GM11168 (cell line): ENCODE measurements at regions not wholly inside any gene's neighbourhood (a gene's known extent, or its start where the extent isn't known, plus 50 kb on each side); places are given as distances from the start of the nearest gene placed in this dataset.
"Not testable (repeated sequence)": the region's sequence is repeated elsewhere in the genome, so short reads cannot be mapped to it uniquely, and the experiment has no call there.

Experiments
- in situ Hi-C: fragments of 300-500 bp; cut with MboI; formaldehyde crosslinking; loops from one replicate; pipeline ENCODE4 v1.12.0; 2022; ENCODE audit warnings: low sequenced_read_pairs; ENCODE audit not compliant: unreplicated experiment

- in situ Hi-C loops, result no loop called here
These were observed 349.0 kb downstream of the TXNL1 start for GRCh38 chr18:56289381-56289780.

GRCh38 chr18:56286775-56287325 is 351.5 kb downstream of the TXNL1 start:
- in situ Hi-C loops, result no loop called here

GRCh38 chr18:56285387-56286065 is 352.9 kb downstream of the TXNL1 start:
- in situ Hi-C loops, result no loop called here

GRCh38 chr18:56284319-56284718 is 354.1 kb downstream of the TXNL1 start:
- in situ Hi-C loops, result no loop called here

GRCh38 chr18:56283316-56283715 is 355.1 kb downstream of the TXNL1 start:
- in situ Hi-C loops, result no loop called here

GRCh38 chr18:56282234-56283104 is 355.9 kb downstream of the TXNL1 start:
- in situ Hi-C loops, result no loop called here

GRCh38 chr18:56279816-56280215 is 358.6 kb downstream of the TXNL1 start:
- in situ Hi-C loops, result not testable (repeated sequence)

- in situ Hi-C loops, result no loop called here
These were observed 359.9 kb downstream of the TXNL1 start for GRCh38 chr18:56278421-56279003.

- in situ Hi-C loops, result no loop called here
These were observed 361.9 kb downstream of the TXNL1 start for GRCh38 chr18:56276466-56276865.

GRCh38 chr18:56273541-56274219 is 364.7 kb downstream of the TXNL1 start:
- in situ Hi-C loops, result no loop called here

- in situ Hi-C loops, result no loop called here
These were observed 367.6 kb downstream of the TXNL1 start for GRCh38 chr18:56270671-56271250.

GRCh38 chr18:56269958-56270357 is 368.4 kb downstream of the TXNL1 start:
- in situ Hi-C loops, result no loop called here

GRCh38 chr18:56268952-56269351 is 369.4 kb downstream of the TXNL1 start:
- in situ Hi-C loops, result no loop called here

- in situ Hi-C loops, result no loop called here
These were observed 371.1 kb downstream of the TXNL1 start for GRCh38 chr18:56267334-56267733.

GRCh38 chr18:56258178-56258577 is 380.2 kb downstream of the TXNL1 start:
- in situ Hi-C loops, result no loop called here

- in situ Hi-C loops, result no loop called here
These were observed 381.2 kb downstream of the TXNL1 start for GRCh38 chr18:56257205-56257604.

GRCh38 chr18:56256659-56257058 is 381.7 kb downstream of the TXNL1 start:
- in situ Hi-C loops, result no loop called here

GRCh38 chr18:56255381-56255780 is 383.0 kb downstream of the TXNL1 start:
- in situ Hi-C loops, result no loop called here

- in situ Hi-C loops, result no loop called here
These were observed 385.9 kb downstream of the TXNL1 start for GRCh38 chr18:56252456-56252855.

- in situ Hi-C loops, result no loop called here
These were observed 389.7 kb downstream of the TXNL1 start for GRCh38 chr18:56248610-56249235.
